MM.1S (cell line): ENCODE measurements at regions not wholly inside any gene's neighbourhood (a gene's known extent, or its start where the extent isn't known, plus 50 kb on each side); places are given as distances from the start of the nearest gene placed in this dataset.

Source experiments
- EZH2 ChIP-seq: fragments of 300-600 bp; sonication (generic); optimal IDR thresholded peaks from 2 replicates; pipeline ENCODE3; 2017; ENCODE audit warnings: low read depth, mild to moderate bottlenecking, antibody characterized with exemption, low read length, mixed read lengths
- TF ChIP-seq, protein P1 (sequence below): fragments of 300-600 bp; sonication (generic); IDR thresholded peaks from 2 replicates; pipeline ENCODE4 v1.5.1; 2016; ENCODE audit warnings: antibody characterized with exemption, low read length, mixed read lengths

- TF ChIP-seq, protein P1, sequence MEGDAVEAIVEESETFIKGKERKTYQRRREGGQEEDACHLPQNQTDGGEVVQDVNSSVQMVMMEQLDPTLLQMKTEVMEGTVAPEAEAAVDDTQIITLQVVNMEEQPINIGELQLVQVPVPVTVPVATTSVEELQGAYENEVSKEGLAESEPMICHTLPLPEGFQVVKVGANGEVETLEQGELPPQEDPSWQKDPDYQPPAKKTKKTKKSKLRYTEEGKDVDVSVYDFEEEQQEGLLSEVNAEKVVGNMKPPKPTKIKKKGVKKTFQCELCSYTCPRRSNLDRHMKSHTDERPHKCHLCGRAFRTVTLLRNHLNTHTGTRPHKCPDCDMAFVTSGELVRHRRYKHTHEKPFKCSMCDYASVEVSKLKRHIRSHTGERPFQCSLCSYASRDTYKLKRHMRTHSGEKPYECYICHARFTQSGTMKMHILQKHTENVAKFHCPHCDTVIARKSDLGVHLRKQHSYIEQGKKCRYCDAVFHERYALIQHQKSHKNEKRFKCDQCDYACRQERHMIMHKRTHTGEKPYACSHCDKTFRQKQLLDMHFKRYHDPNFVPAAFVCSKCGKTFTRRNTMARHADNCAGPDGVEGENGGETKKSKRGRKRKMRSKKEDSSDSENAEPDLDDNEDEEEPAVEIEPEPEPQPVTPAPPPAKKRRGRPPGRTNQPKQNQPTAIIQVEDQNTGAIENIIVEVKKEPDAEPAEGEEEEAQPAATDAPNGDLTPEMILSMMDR, result no peak
- TF ChIP-seq EZH2, result no peak
These were observed 104.8 kb upstream of the CNTN1 start for GRCh38 chr12:40587421-40587820.
